GM12878 (cell line): ENCODE measurements at regions not wholly inside any gene's neighbourhood (a gene's known extent, or its start where the extent isn't known, plus 50 kb on each side); places are given as distances from the start of the nearest gene placed in this dataset.

Experiments used
- ATAC-seq: fragments of 200-7000 bp; cut with Tn5 transposase; 3 replicates; pipeline ENCODE4 v1.9.1; 2020; ENCODE audit warnings: mild to moderate bottlenecking, moderate library complexity
- BruUV-seq: library from RNA; stranded (reverse); fragments of 400-500 nt; replicated peaks from 2 replicates; lab custom pipeline; 2021; lab: Mats Ljungman, UMichigan
- CTCF ChIA-PET: fragments of 300-600 bp; sonication (Branson Sonifier 250); formaldehyde crosslinking; extraction: SDS; loops from one replicate; lab custom pipeline; 2021; ENCODE audit warnings: inconsistent platforms; lab: Yijun Ruan, JAX
- POLR2A ChIA-PET: fragments of 350-600 bp; formaldehyde crosslinking; extraction: SDS; loops from one replicate; lab custom pipeline; 2021; ENCODE audit warnings: inconsistent platforms; lab: Charles Lee
- RAD21 ChIA-PET: fragments of 300-600 bp; sonication (Branson Sonifier 250); formaldehyde crosslinking; loops from one replicate; lab custom pipeline; 2023; ENCODE audit warnings: antibody characterized with exemption; ENCODE audit not compliant: unreplicated experiment; lab: Charles Lee
- SMC1A ChIA-PET: fragments of 300-600 bp; sonication (Branson Sonifier 250); formaldehyde crosslinking; loops from one replicate; lab custom pipeline; 2023; ENCODE audit not compliant: unreplicated experiment, uncharacterized antibody; lab: Charles Lee
- DNase-seq: peaks from one replicate; pipeline ENCODE4 v3.0.0-alpha.2; 2011; ENCODE audit warnings: low read depth, low spot score
- FAIRE-seq: peaks from 3 replicates; lab custom pipeline; 2011; peaks lifted over from hg19 to GRCh38; lab: Jason Lieb, UNC
- H2AFZ ChIP-seq: 2 replicates; pipeline ENCODE4 v1.6.0; 2011; ENCODE audit warnings: low read depth, low read length, control low read depth; ENCODE audit not compliant: control insufficient read depth
- H3K27ac ChIP-seq: 2 replicates; pipeline ENCODE4 v1.5.1; 2011; ENCODE audit warnings: control low read depth; ENCODE audit not compliant: control insufficient read depth, insufficient read depth
- H3K27me3 ChIP-seq, 2 experiments: replicated peaks in 1 of 2; 2 replicates each; pipeline versions ENCODE4 v1.6.0 to v1.6.1; 2011; ENCODE audit warnings: low read length in 1 of 2; ENCODE audit not compliant: control insufficient read depth in 2 of 2, insufficient read depth in 2 of 2
- H3K36me3 ChIP-seq, 2 experiments: 2 replicates each; pipeline ENCODE4 v1.5.1; 2011; ENCODE audit warnings: low read length in 1 of 2; ENCODE audit not compliant: control insufficient read depth in 2 of 2, insufficient read depth in 2 of 2
- H3K4me1 ChIP-seq: 2 replicates; pipeline ENCODE4 v1.6.1; 2011; ENCODE audit warnings: mild to moderate bottlenecking, low read length, moderate library complexity, mixed read lengths; ENCODE audit not compliant: control insufficient read depth, insufficient read depth
- H3K4me2 ChIP-seq: 2 replicates; pipeline ENCODE4 v1.6.0; 2011; ENCODE audit warnings: control low read depth; ENCODE audit not compliant: control insufficient read depth, insufficient read depth
- H3K4me3 ChIP-seq: fragments of 200-600 bp; sonication (generic); 2 replicates; pipeline ENCODE4 v1.5.1; 2016
- H3K79me2 ChIP-seq: 2 replicates; pipeline ENCODE4 v1.6.0; 2011; ENCODE audit warnings: low read length; ENCODE audit not compliant: control insufficient read depth, insufficient read depth
- H3K9ac ChIP-seq: 2 replicates; pipeline ENCODE4 v1.8.0; 2011; ENCODE audit warnings: low read length, control low read depth, mixed read lengths; ENCODE audit not compliant: control insufficient read depth, insufficient read depth
- H3K9me3 ChIP-seq: replicated peaks from 3 replicates; pipeline ENCODE4 v1.5.1; 2011; ENCODE audit warnings: mild to moderate bottlenecking, low read length; ENCODE audit not compliant: control insufficient read depth, insufficient read depth
- H4K20me1 ChIP-seq: 2 replicates; pipeline ENCODE4 v1.6.0; 2011; ENCODE audit not compliant: control insufficient read depth, insufficient read depth
- E2F8 ChIP-seq: fragments of 450-650 bp; IDR thresholded peaks from 2 replicates; pipeline ENCODE4 v1.6.1; 2018; ENCODE audit warnings: mild to moderate bottlenecking, low read depth, moderate library complexity; ENCODE audit not compliant: partially characterized antibody
- HDGF ChIP-seq: fragments of 450-650 bp; IDR thresholded peaks from 2 replicates; pipeline ENCODE4 v1.6.1; 2016; ENCODE audit warnings: antibody characterized with exemption
- KAT2A ChIP-seq: conservative IDR thresholded peaks from 2 replicates; pipeline ENCODE4 v1.6.1; 2011; ENCODE audit warnings: low read depth, low read length; ENCODE audit not compliant: control insufficient read depth
- LARP7 ChIP-seq: fragments of 450-650 bp; IDR thresholded peaks from 2 replicates; pipeline ENCODE4 v1.6.1; 2017; ENCODE audit warnings: mild to moderate bottlenecking
- SRF ChIP-seq, 2 experiments: IDR thresholded peaks; 2 replicates each; pipeline ENCODE4 v1.6.1; 2011; ENCODE audit warnings: low read depth in 2 of 2, low read length in 2 of 2, mild to moderate bottlenecking in 1 of 2, moderate library complexity in 1 of 2
- SUPT20H ChIP-seq: IDR thresholded peaks from 2 replicates; pipeline ENCODE4 v1.6.1; 2011; ENCODE audit warnings: low read depth, mild to moderate bottlenecking, low read length, moderate library complexity, borderline replicate concordance; ENCODE audit not compliant: control insufficient read depth
- TARDBP ChIP-seq: IDR thresholded peaks from 2 replicates; pipeline ENCODE4 v1.6.1; 2016; ENCODE audit warnings: borderline replicate concordance
- TBL1XR1 ChIP-seq: IDR thresholded peaks from 2 replicates; pipeline ENCODE4 v1.6.1; 2012; ENCODE audit warnings: low read depth, low read length, improper control_type of control experiment
- ZNF217 ChIP-seq: fragments of 450-650 bp; IDR thresholded peaks from 2 replicates; pipeline ENCODE4 v1.6.1; 2017; ENCODE audit warnings: antibody characterized with exemption, mild to moderate bottlenecking
- ZNF687 ChIP-seq: fragments of 450-650 bp; IDR thresholded peaks from 2 replicates; pipeline ENCODE4 v1.6.1; 2017; ENCODE audit warnings: mild to moderate bottlenecking, moderate library complexity
- WGBS: methylation state at CpG from one replicate; pipeline ENCODE4 v1.1.6; 2016; ENCODE audit warnings: low lambda C conversion rate; ENCODE audit not compliant: insufficient replicate concordance, insufficient coverage; ENCODE audit errors: missing lambda C conversion rate; 5-methylcytosine and 5-hydroxymethylcytosine counted together
- in situ Hi-C: fragments of 300-500 bp; cut with MboI; formaldehyde crosslinking; loops from 9 replicates; pipeline ENCODE4 v1.14.3; 2018; ENCODE audit warnings: mixed read lengths
- intact Hi-C: fragments of 100-400 bp; cut with micrococcal nuclease; formaldehyde crosslinking; loops from one replicate; pipeline ENCODE4 v1.14.2; 2022; ENCODE audit not compliant: unreplicated experiment

GRCh38 chr4:164483711-164484110 lies 270.2 kb upstream of the SMIM31 start:
- in situ Hi-C loops (no loop called here), intact Hi-C loops (no loop called here)
- no peak overlapping the region for H2AFZ ChIP-seq
- ATAC-seq (no peak), FAIRE-seq (no peak), DNase-seq (no peak)
- ChIA-PET POLR2A (no interaction called here), RAD21 (no interaction called here), SMC1A (no interaction called here), CTCF (no interaction called here)
- no peaks in the 10 kb centered on the region for H3K36me3 ChIP-seq
- H4K20me1 ChIP-seq = no peaks in the 10 kb centered on the region
- 53% methylated on average over 5 of the region's 5 CpGs for WGBS
- no peak for TF ChIP-seq TBL1XR1
- H3K27me3 ChIP-seq = no peaks in the 10 kb centered on the region
- H3K79me2 ChIP-seq = no peaks in the 10 kb centered on the region
- no peaks in the 10 kb centered on the region for H3K4me1 ChIP-seq
- no peak overlapping the region for H3K27ac ChIP-seq
- no peak overlapping the region for H3K9ac ChIP-seq
- H3K4me3 ChIP-seq = no peak overlapping the region
- BruUV-seq = no TSS peak
- no peak overlapping the region for H3K4me2 ChIP-seq
- no peaks in the 10 kb centered on the region for H3K9me3 ChIP-seq

- ATAC-seq = no peak
- Histone ChIP-seq H3K4me3 (no peak overlapping the region), H3K36me3 (no peaks in the 10 kb centered on the region), H3K4me1 (no peaks in the 10 kb centered on the region), H3K27me3 (no peaks in the 10 kb centered on the region), H2AFZ (no peak overlapping the region), H3K27ac (no peak overlapping the region), H3K9me3 (no peaks in the 10 kb centered on the region), H3K9ac (no peak overlapping the region), H3K4me2 (no peak overlapping the region), H4K20me1 (no peaks in the 10 kb centered on the region), H3K79me2 (no peaks in the 10 kb centered on the region)
- ChIA-PET RAD21 (no interaction called here), SMC1A (interaction anchor here (0.8 to 0.9 kb wide), 2 partner anchors 12 to 17 kb away, joined by 3 read pairs; no protein-coding TSS in a partner anchor), CTCF (no interaction called here), POLR2A (no interaction called here)
- in situ Hi-C loops = no loop called here
- 19% methylated on average over 1 of the region's 1 CpG for WGBS
- no TSS peak for BruUV-seq
- no peak for DNase-seq
- intact Hi-C loops = no loop called here
- FAIRE-seq = no peak
- no peak for TF ChIP-seq SRF (IDR thresholded peaks at IDR 0.05; ENCODE audit: low read depth in 2 of 2, low read length in 2 of 2)
- no peak for TF ChIP-seq E2F8
- no peak for TF ChIP-seq KAT2A
- no peak for TF ChIP-seq SUPT20H
- no peak for TF ChIP-seq LARP7
- no peak for TF ChIP-seq TARDBP
- no peak for TF ChIP-seq ZNF687
- no peak for TF ChIP-seq HDGF
- no peak for TF ChIP-seq ZNF217
Observed at GRCh38 chr4:164484551-164484950, 269.4 kb upstream of the SMIM31 start.
